H1 (cell line): ENCODE measurements at regions not wholly inside any gene's neighbourhood (a gene's known extent, or its start where the extent isn't known, plus 50 kb on each side); places are given as distances from the start of the nearest gene placed in this dataset.

ENCODE experiments used
- CTCF ChIA-PET: fragments of 300-600 bp; sonication (Branson Sonifier 250); formaldehyde crosslinking; loops from one replicate; lab custom pipeline; 2021; ENCODE audit not compliant: partially characterized antibody; lab: Charles Lee
- POLR2A ChIA-PET: fragments of 300-600 bp; sonication (Branson Sonifier 250); formaldehyde crosslinking; loops from one replicate; lab custom pipeline; 2021; ENCODE audit warnings: inconsistent platforms; ENCODE audit not compliant: partially characterized antibody; lab: Charles Lee
- DNase-seq, 2 experiments: peaks; one replicate each; pipeline versions ENCODE4 v3.0.0 to v3.0.0-alpha.2; 2010 to 2022; ENCODE audit warnings: low spot score in 2 of 2, low read depth in 1 of 2, mixed read lengths in 1 of 2
- FAIRE-seq: peaks from 2 replicates; lab custom pipeline; 2011; peaks lifted over from hg19 to GRCh38; lab: Jason Lieb, UNC
- H2AFZ ChIP-seq: 2 replicates; pipeline ENCODE4 v1.8.1; 2012; ENCODE audit warnings: low read length, inconsistent platforms
- H2AK5ac ChIP-seq: 2 replicates; pipeline ENCODE4 v1.6.1; 2013; ENCODE audit warnings: low read depth, low read length
- H2BK120ac ChIP-seq: replicated peaks from 2 replicates; pipeline ENCODE3; 2013; ENCODE audit warnings: low read depth, low read length, inconsistent platforms
- H2BK12ac ChIP-seq: 2 replicates; pipeline ENCODE4 v1.6.1; 2013; ENCODE audit warnings: low read depth, low read length
- H2BK15ac ChIP-seq: 2 replicates; pipeline ENCODE4 v1.6.1; 2013; ENCODE audit warnings: low read length
- H2BK20ac ChIP-seq: 2 replicates; pipeline ENCODE4 v1.6.1; 2013; ENCODE audit warnings: low read length
- H2BK5ac ChIP-seq: 2 replicates; pipeline ENCODE4 v1.6.1; 2013; ENCODE audit warnings: low read depth, low read length
- H3K14ac ChIP-seq: 2 replicates; pipeline ENCODE4 v1.6.1; 2013; ENCODE audit warnings: inconsistent platforms; ENCODE audit not compliant: insufficient read length
- H3K18ac ChIP-seq: 2 replicates; pipeline ENCODE4 v1.6.1; 2013; ENCODE audit warnings: low read length; ENCODE audit errors: extremely low read depth
- H3K23ac ChIP-seq: 2 replicates; pipeline ENCODE4 v1.6.1; 2013; ENCODE audit warnings: inconsistent platforms; ENCODE audit not compliant: insufficient read length
- H3K23me2 ChIP-seq: 2 replicates; pipeline ENCODE4 v1.6.1; 2013; ENCODE audit warnings: low read depth, low read length
- H3K27ac ChIP-seq: 2 replicates; pipeline ENCODE4 v1.6.1; 2011; ENCODE audit warnings: low read depth, low read length, inconsistent platforms
- H3K27me3 ChIP-seq, 4 experiments: replicated peaks in 1 of 4; 1 replicate in 1 of 4; 2 replicates in 3 of 4; pipeline versions ENCODE4 v1.6.1 to v1.8.1; 2011 to 2013; ENCODE audit warnings: low read length in 3 of 4, mild to moderate bottlenecking in 3 of 4, inconsistent platforms in 2 of 4, mixed read lengths in 2 of 4, moderate library complexity in 1 of 4; ENCODE audit not compliant: control insufficient read depth in 3 of 4, insufficient read depth in 3 of 4; ENCODE audit errors: extremely low read depth in 1 of 4
- H3K36me3 ChIP-seq, 4 experiments: 2 replicates each; pipeline versions ENCODE4 v1.6.1 to v1.8.1; 2011 to 2013; ENCODE audit warnings: mild to moderate bottlenecking in 4 of 4, low read length in 3 of 4, moderate library complexity in 2 of 4, control low read depth in 1 of 4, inconsistent platforms in 1 of 4; ENCODE audit not compliant: insufficient read depth in 4 of 4, control insufficient read depth in 2 of 4
- H3K4ac ChIP-seq: replicated peaks from 2 replicates; pipeline ENCODE3; 2013; ENCODE audit warnings: low read length, low read depth, mixed read lengths, inconsistent platforms; ENCODE audit not compliant: insufficient read length
- H3K4me1 ChIP-seq, 4 experiments: replicated peaks in 1 of 4; 1 replicate in 1 of 4; 2 replicates in 3 of 4; pipeline versions ENCODE4 v1.6.1 to v1.8.1; 2011 to 2013; ENCODE audit warnings: low read length in 3 of 4, inconsistent platforms in 2 of 4, mixed read lengths in 1 of 4; ENCODE audit not compliant: insufficient read depth in 4 of 4, control insufficient read depth in 3 of 4
- H3K4me2 ChIP-seq, 2 experiments: 2 replicates each; pipeline versions ENCODE4 v1.6.1 to v1.8.1; 2011 to 2013; ENCODE audit warnings: low read depth in 2 of 2, low read length in 2 of 2, control low read depth in 1 of 2, inconsistent platforms in 1 of 2, mild to moderate bottlenecking in 1 of 2; ENCODE audit not compliant: insufficient read depth in 1 of 2
- H3K4me3 ChIP-seq, 4 experiments: fragments of 200-600, 300-600 bp in 1 of 4; sonication (generic), shearing (Covaris generic), sonication (Bioruptor Twin) in 1 of 4; 2 replicates each; pipeline versions ENCODE4 v1.5.1 to v1.8.1; 2011 to 2016; ENCODE audit warnings: low read length in 4 of 4, low read depth in 3 of 4, control low read depth in 2 of 4, inconsistent platforms in 2 of 4, mild to moderate bottlenecking in 2 of 4, mixed read lengths in 1 of 4, moderate library complexity in 1 of 4; ENCODE audit not compliant: insufficient read depth in 2 of 4; ENCODE audit errors: extremely low read depth in 1 of 4
- H3K56ac ChIP-seq: replicated peaks from 2 replicates; pipeline ENCODE3; 2013; ENCODE audit warnings: low read depth, mild to moderate bottlenecking, mixed read lengths, low read length, inconsistent platforms; ENCODE audit not compliant: insufficient read length
- H3K79me1 ChIP-seq: 2 replicates; pipeline ENCODE4 v1.6.1; 2013; ENCODE audit warnings: low read depth, low read length, control low read depth
- H3K79me2 ChIP-seq, 2 experiments: 2 replicates each; pipeline versions ENCODE4 v1.6.1 to v1.8.1; 2012 to 2013; ENCODE audit warnings: low read length in 2 of 2, mild to moderate bottlenecking in 2 of 2, inconsistent platforms in 1 of 2; ENCODE audit not compliant: insufficient read depth in 2 of 2, control insufficient read depth in 1 of 2
- H3K9ac ChIP-seq, 4 experiments: replicated peaks in 1 of 4; 1 replicate in 1 of 4; 2 replicates in 3 of 4; pipeline versions ENCODE4 v1.6.1 to v1.8.1; 2011 to 2013; ENCODE audit warnings: low read depth in 3 of 4, low read length in 3 of 4, control low read depth in 2 of 4, mild to moderate bottlenecking in 2 of 4, moderate library complexity in 2 of 4, inconsistent platforms in 1 of 4; ENCODE audit errors: extremely low read depth in 1 of 4
- H3K9me3 ChIP-seq, 2 experiments: 2 replicates each; pipeline versions ENCODE4 v1.6.1 to v1.8.1; 2012 to 2013; ENCODE audit warnings: mild to moderate bottlenecking in 2 of 2, moderate library complexity in 2 of 2, control low read depth in 1 of 2, inconsistent platforms in 1 of 2, low read depth in 1 of 2, low read length in 1 of 2, mixed read lengths in 1 of 2; ENCODE audit not compliant: insufficient read depth in 2 of 2
- H4K20me1 ChIP-seq, 2 experiments: replicated peaks in 1 of 2; 2 replicates each; pipeline versions ENCODE3 to v1.8.1; 2011 to 2013; ENCODE audit warnings: inconsistent platforms in 2 of 2, low read length in 2 of 2, mild to moderate bottlenecking in 1 of 2; ENCODE audit not compliant: insufficient read depth in 2 of 2, control insufficient read depth in 1 of 2
- H4K5ac ChIP-seq: 2 replicates; pipeline ENCODE4 v1.6.1; 2013; ENCODE audit warnings: low read length, low read depth, mixed read lengths, inconsistent platforms; ENCODE audit not compliant: insufficient read length
- H4K8ac ChIP-seq: 2 replicates; pipeline ENCODE4 v1.8.0; 2013; ENCODE audit warnings: mild to moderate bottlenecking, moderate library complexity, low read length, inconsistent platforms; ENCODE audit not compliant: insufficient read depth; ENCODE audit errors: extremely low read depth
- H4K91ac ChIP-seq: replicated peaks from 2 replicates; pipeline ENCODE3; 2013; ENCODE audit warnings: low read length, mixed read lengths, inconsistent platforms; ENCODE audit not compliant: insufficient read length
- CREB1 ChIP-seq: IDR thresholded peaks from 2 replicates; pipeline ENCODE4 v1.6.1; 2012; ENCODE audit warnings: inconsistent platforms
- JUND ChIP-seq: IDR thresholded peaks from 2 replicates; pipeline ENCODE4 v1.6.1; 2011; ENCODE audit warnings: mild to moderate bottlenecking, improper control_type of control experiment, low read length
- NANOG ChIP-seq: IDR thresholded peaks from 2 replicates; pipeline ENCODE4 v1.6.1; 2011; ENCODE audit warnings: low read length, low read depth, mild to moderate bottlenecking, inconsistent platforms; ENCODE audit not compliant: insufficient read depth, poor library complexity, severe bottlenecking
- POLR2A ChIP-seq, 2 experiments: IDR thresholded peaks; 1 replicate in 1 of 2; 2 replicates in 1 of 2; pipeline ENCODE4 v1.6.1; 2011; ENCODE audit warnings: low read depth in 2 of 2, low read length in 2 of 2, mild to moderate bottlenecking in 2 of 2; ENCODE audit errors: control extremely low read depth in 1 of 2
- RAD21 ChIP-seq, 2 experiments: IDR thresholded peaks in 1 of 2; conservative IDR thresholded peaks in 1 of 2; 2 replicates each; pipeline ENCODE4 v1.6.1; 2011; ENCODE audit warnings: low read depth in 2 of 2, low read length in 2 of 2, improper control_type of control experiment in 1 of 2, inconsistent platforms in 1 of 2, mild to moderate bottlenecking in 1 of 2, moderate library complexity in 1 of 2
- RBBP5 ChIP-seq: IDR thresholded peaks from 2 replicates; pipeline ENCODE4 v1.7.1; 2012; ENCODE audit warnings: low read depth, mild to moderate bottlenecking, inconsistent platforms, low read length, moderate library complexity, borderline replicate concordance
- SP2 ChIP-seq: IDR thresholded peaks from 2 replicates; pipeline ENCODE4 v1.6.1; 2012; ENCODE audit warnings: mild to moderate bottlenecking, low read length, inconsistent platforms
- TAF1 ChIP-seq: IDR thresholded peaks from 2 replicates; pipeline ENCODE4 v1.6.1; 2011; ENCODE audit warnings: mild to moderate bottlenecking, low read depth, low read length
- TAF7 ChIP-seq: optimal IDR thresholded peaks from 2 replicates; pipeline ENCODE3; 2011; ENCODE audit warnings: low read depth, mild to moderate bottlenecking, inconsistent platforms, low read length, moderate library complexity, borderline replicate concordance
- TBP ChIP-seq: IDR thresholded peaks from 2 replicates; pipeline ENCODE4 v1.6.1; 2011; ENCODE audit warnings: low read depth, low read length, improper control_type of control experiment
- TEAD4 ChIP-seq: IDR thresholded peaks from 2 replicates; pipeline ENCODE4 v1.6.1; 2012; ENCODE audit warnings: low read depth, low read length, inconsistent platforms, mixed read lengths
- YY1 ChIP-seq: IDR thresholded peaks from 2 replicates; pipeline ENCODE4 v1.6.1; 2011; ENCODE audit warnings: low read depth, mild to moderate bottlenecking, low read length
- WGBS, 2 experiments: shearing (Covaris generic) in 1 of 2; methylation state at CpG; one replicate each; pipeline versions ENCODE4 v1.1.6 to v1.1.7; 2013 to 2015; ENCODE audit warnings: low lambda C conversion rate in 2 of 2, mixed read lengths in 2 of 2, inconsistent platforms in 1 of 2, low coverage in 1 of 2, missing lambda C conversion rate in 1 of 2; ENCODE audit not compliant: insufficient replicate concordance in 2 of 2, insufficient coverage in 1 of 2, insufficient read length in 1 of 2; ENCODE audit errors: extremely low coverage in 1 of 2, missing lambda C conversion rate in 1 of 2; 5-methylcytosine and 5-hydroxymethylcytosine counted together

DNA sequence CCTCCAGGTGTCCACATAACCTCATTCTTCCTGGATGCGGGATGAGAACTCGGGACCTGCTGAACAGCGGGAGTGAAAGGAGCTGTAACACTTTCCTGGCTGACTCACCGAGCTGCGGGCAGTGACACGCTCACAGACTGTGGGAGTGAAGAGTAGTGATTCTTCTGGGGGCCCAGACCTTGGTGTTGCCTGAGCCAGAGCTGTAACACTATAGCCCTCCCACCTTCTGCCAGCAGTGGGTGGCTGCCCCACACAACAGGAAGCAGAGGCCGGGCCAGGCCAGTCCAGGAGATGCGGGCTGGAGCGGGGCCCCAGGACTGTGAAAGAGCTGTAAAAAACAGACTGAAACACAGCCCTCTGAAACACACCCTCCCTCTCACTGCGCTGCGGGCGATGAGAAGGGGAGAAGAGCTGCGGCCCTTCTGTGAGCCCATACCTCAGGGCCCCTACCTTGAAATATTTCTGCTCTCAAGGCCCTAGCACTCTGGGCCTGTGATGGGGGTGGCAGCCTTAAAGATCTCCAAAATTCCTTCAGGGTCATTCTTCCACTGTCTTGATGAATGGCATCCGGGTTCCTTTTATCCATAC lies 464.0 kb upstream of the CCDC54 start:
- peak; percentile 81 for FAIRE-seq
- H2AFZ ChIP-seq, result no peak overlapping the region
- POLR2A ChIA-PET, result interaction anchor here (0.7 to 1.1 kb wide), 7 partner anchors 11 to 85 kb away, joined by 3 to 4 read pairs (median 3); no protein-coding TSS in a partner anchor
- TF ChIP-seq TAF7, result peak; percentile 65
- no peak for TF ChIP-seq NANOG
- TF ChIP-seq TBP, result peak; percentile 60; the same call in 1 of the 2 replicates
- peak in 1 of 2 experiments; percentile 74; a peak in 2 of 3 replicates for TF ChIP-seq POLR2A (IDR thresholded peaks at IDR 0.05; ENCODE audit: control extremely low read depth in 1 of 2, low read depth in 2 of 2, low read length in 2 of 2)
- TF ChIP-seq TEAD4, result peak; percentile 54; the same call in 1 of the 2 replicates
- TF ChIP-seq TAF1, result 0 out of 2 replicates have a peak, but pooled peaks have one; percentile 36
- TF ChIP-seq SP2, result no peak
- TF ChIP-seq CREB1, result 0 out of 2 replicates have a peak, but pooled peaks have one; percentile 11
- TF ChIP-seq RBBP5, result peak; percentile 89; the same call in 1 of the 2 replicates
- TF ChIP-seq RAD21 (IDR thresholded peaks at IDR 0.05 in 1 of 2, conservative IDR thresholded peaks at IDR 0.05 in 1 of 2; ENCODE audit: low read depth in 2 of 2, low read length in 2 of 2), result peak in 1 of 2 experiments; percentile 0; a peak in 1 of 4 replicates
- 0 out of 2 replicates have a peak, but pooled peaks have one; percentile 14 for TF ChIP-seq YY1
- TF ChIP-seq JUND, result peak; percentile 56; the same call in 1 of the 2 replicates

More for the DNA sequence above, 464.0 kb upstream of the CCDC54 start:
- Histone ChIP-seq H4K8ac (peak overlapping the region; percentile 88), H3K4me1 (peaks cover 3 to 24% (median 10%) of the 10 kb centered on the region in 4 experiments; a peak in 5 of 7 replicates), H2BK120ac (peak overlapping the region; percentile 100), H3K23me2 (no peaks in the 10 kb centered on the region), H3K56ac (peak overlapping the region; percentile 96), H2BK20ac (peak overlapping the region; percentile 49; the same call in 1 of the 2 replicates), H4K20me1 (no peaks in the 10 kb centered on the region), H3K79me1 (no peaks in the 10 kb centered on the region), H3K14ac (no peak overlapping the region), H2BK15ac (peak overlapping the region; percentile 54; the same call in 1 of the 2 replicates), H3K4ac (peak overlapping the region; percentile 98), H3K9me3 (peaks cover 12 to 13% of the 10 kb centered on the region in 2 experiments), H3K18ac (peak overlapping the region; percentile 99), H3K4me2 (peak overlapping the region; percentile 69 to 70), H3K9ac (peak overlapping the region in 3 of 4 experiments; percentile 7 to 55 (median 31); a peak in 5 of 7 replicates), H3K36me3 (peaks cover 0 to 25% (median 10%) of the 10 kb centered on the region in 4 experiments; a peak in 3 of 8 replicates), H2BK12ac (peak overlapping the region; percentile 91; the same call in 1 of the 2 replicates), H4K5ac (peak overlapping the region; percentile 99), H3K23ac (no peak overlapping the region), H4K91ac (peak overlapping the region; percentile 99), H3K27me3 (no peaks in the 10 kb centered on the region), H2BK5ac (peak overlapping the region; percentile 98), H2AK5ac (peak overlapping the region; percentile 83; the same call in 1 of the 2 replicates), H3K27ac (peak overlapping the region; percentile 79), H3K79me2 (peaks cover 0 to 7% of the 10 kb centered on the region in 2 experiments; a peak in 1 of 4 replicates), H3K4me3 (peak overlapping the region; percentile 11 to 55 (median 24); a peak in 6 of 8 replicates)
- CTCF ChIA-PET, result interaction anchor here (0.6 to 1.3 kb wide), 5 partner anchors 14 to 92 kb away, joined by 3 to 4 read pairs (median 3); no protein-coding TSS in a partner anchor
- peak; percentile 59 to 72 for DNase-seq
- WGBS, 2 experiments, result 5% methylated on average over 14 of the region's 14 CpGs; no CpG with 5 or more reads in 1 of the 2 experiments
